Posterior cingulate gyrus (tissue), 11 donors: ENCODE measurements at regions not wholly inside any gene's neighbourhood (a gene's known extent, or its start where the extent isn't known, plus 50 kb on each side); places are given as distances from the start of the nearest gene placed in this dataset.

Experiments
- DNase-seq, 10 donors: peaks; one replicate each; pipeline versions ENCODE4 v3.0.0 to v3.0.0-alpha.2; 2020 to 2021; ENCODE audit warnings: mixed read lengths in 3 of 10
- intact Hi-C: fragments of 100-400 bp; cut with DNase I; formaldehyde crosslinking; loops from one replicate; pipeline ENCODE4 v1.15.1; 2023

- intact Hi-C loops = no loop called here
- DNase-seq = peak in 1 of 10 donors; percentile 70
These were observed 278.8 kb downstream of the TNS1 start for GRCh38 chr2:217723981-217724380.

- no peak for DNase-seq
- intact Hi-C loops = no loop called here
These were observed 279.8 kb downstream of the TNS1 start for GRCh38 chr2:217722883-217723472.

GRCh38 chr2:217717646-217718045, 285.1 kb downstream of the TNS1 start:
- DNase-seq = no peak
- intact Hi-C loops = no loop called here

- no peak for DNase-seq
- intact Hi-C loops = no loop called here
These were observed 287.3 kb downstream of the TNS1 start for GRCh38 chr2:217715484-217715883.

- intact Hi-C loops = loop anchor here (5.0 kb wide), 5 partner anchors 43 to 1032 kb away; partner anchors contain the start of gene IGFBP5
- peak; percentile 83 to 99 (median 92) for DNase-seq
These were observed 288.5 kb downstream of the TNS1 start for GRCh38 chr2:217714287-217714751.

GRCh38 chr2:217713395-217714286, 289.2 kb downstream of the TNS1 start:
- intact Hi-C loops = loop anchor here (2.0 to 5.0 kb wide), 6 partner anchors 44 to 1031 kb away; partner anchors contain the start of gene IGFBP5
- DNase-seq = peak; percentile 75 to 97 (median 86)

GRCh38 chr2:217712431-217712830, 290.4 kb downstream of the TNS1 start:
- intact Hi-C loops = loop anchor here (2.0 to 5.0 kb wide), 6 partner anchors 45 to 1030 kb away; partner anchors contain the start of gene IGFBP5
- DNase-seq = no peak

- intact Hi-C loops = loop anchor here (5.0 kb wide), 5 partner anchors 46 to 1029 kb away; partner anchors contain the start of gene IGFBP5
- DNase-seq = no peak
These were observed 291.6 kb downstream of the TNS1 start for GRCh38 chr2:217711188-217711587.

GRCh38 chr2:217710211-217710765, 292.5 kb downstream of the TNS1 start:
- intact Hi-C loops = loop anchor here (5.0 kb wide), 5 partner anchors 47 to 1028 kb away; partner anchors contain the start of gene IGFBP5
- DNase-seq = no peak

- intact Hi-C loops = loop anchor here (5.0 kb wide), 5 partner anchors 48 to 1027 kb away; partner anchors contain the start of gene IGFBP5
- no peak for DNase-seq
These were observed 293.2 kb downstream of the TNS1 start for GRCh38 chr2:217709478-217710210.

GRCh38 chr2:217707131-217707611, 295.6 kb downstream of the TNS1 start:
- DNase-seq = no peak
- intact Hi-C loops = no loop called here

- intact Hi-C loops = no loop called here
These were observed 296.3 kb downstream of the TNS1 start for GRCh38 chr2:217706513-217706912.

GRCh38 chr2:217706095-217706494, 296.7 kb downstream of the TNS1 start:
- no peak for DNase-seq
- intact Hi-C loops = no loop called here

More at GRCh38 chr2:217706513-217706912, 296.3 kb downstream of the TNS1 start:
- no peak for DNase-seq

- intact Hi-C loops = no loop called here
- DNase-seq = no peak
These were observed 297.3 kb downstream of the TNS1 start for GRCh38 chr2:217705461-217705860.

- no peak for DNase-seq
- intact Hi-C loops = no loop called here
These were observed 298.8 kb downstream of the TNS1 start for GRCh38 chr2:217703999-217704398.

GRCh38 chr2:217703102-217703501, 299.7 kb downstream of the TNS1 start:
- no peak for DNase-seq
- intact Hi-C loops = no loop called here

- intact Hi-C loops = no loop called here
These were observed 301.2 kb downstream of the TNS1 start for GRCh38 chr2:217701622-217702021.

GRCh38 chr2:217698691-217699090, 304.1 kb downstream of the TNS1 start:
- DNase-seq = no peak
- intact Hi-C loops = no loop called here

More at GRCh38 chr2:217701622-217702021, 301.2 kb downstream of the TNS1 start:
- DNase-seq = no peak

- DNase-seq = no peak
These were observed 307.7 kb downstream of the TNS1 start for GRCh38 chr2:217695033-217695520.

GRCh38 chr2:217694291-217694690, 308.5 kb downstream of the TNS1 start:
- no peak for DNase-seq
- intact Hi-C loops = no loop called here

More at GRCh38 chr2:217695033-217695520, 307.7 kb downstream of the TNS1 start:
- intact Hi-C loops = no loop called here
